ENCODE measurements at regions not wholly inside any gene's neighbourhood (a gene's known extent, or its start where the extent isn't known, plus 50 kb on each side); places are given as distances from the start of the nearest gene placed in this dataset.

GRCh38 chr3:191148131-191148530 lies 50.9 kb upstream of the OSTN start:
- TF ChIP-seq CTCF (conservative IDR thresholded peaks at IDR 0.05; ENCODE audit: low read length) (no peak), EZH2phosphoT487 (IDR thresholded peaks at IDR 0.05; ENCODE audit: borderline replicate concordance, low read depth, low read length) (no peak)
